Endothelial cell (in vitro differentiated cells): ENCODE measurements at regions not wholly inside any gene's neighbourhood (a gene's known extent, or its start where the extent isn't known, plus 50 kb on each side); places are given as distances from the start of the nearest gene placed in this dataset.

Experiments
- DNase-seq: peaks from one replicate; pipeline ENCODE4 v3.0.0; 2021; ENCODE audit warnings: low spot score
- H3K27ac Mint-ChIP-seq: one replicate; pipeline ENCODE4 v1.8.0; 2021; ENCODE audit warnings: mixed read lengths, inconsistent platforms; ENCODE audit not compliant: unreplicated experiment
- H3K27me3 Mint-ChIP-seq: one replicate; pipeline ENCODE4 v1.8.0; 2021; ENCODE audit warnings: mild to moderate bottlenecking, moderate library complexity, mixed read lengths, inconsistent platforms; ENCODE audit not compliant: unreplicated experiment
- H3K36me3 Mint-ChIP-seq: one replicate; pipeline ENCODE4 v1.8.0; 2021; ENCODE audit warnings: mild to moderate bottlenecking, low read depth, mixed read lengths, inconsistent platforms; ENCODE audit not compliant: unreplicated experiment
- H3K4me1 Mint-ChIP-seq: one replicate; pipeline ENCODE4 v1.8.0; 2021; ENCODE audit warnings: mild to moderate bottlenecking, mixed read lengths, inconsistent platforms; ENCODE audit not compliant: unreplicated experiment
- H3K4me3 Mint-ChIP-seq: one replicate; pipeline ENCODE4 v1.8.0; 2021; ENCODE audit warnings: mild to moderate bottlenecking, mixed read lengths, inconsistent platforms; ENCODE audit not compliant: unreplicated experiment
- H3K9me3 Mint-ChIP-seq: one replicate; pipeline ENCODE4 v1.8.0; 2021; ENCODE audit warnings: mixed read lengths, inconsistent platforms; ENCODE audit not compliant: unreplicated experiment
- CTCF ChIP-seq: fragments of 200-600 bp; sonication (generic); IDR thresholded peaks from one replicate; pipeline ENCODE4 v1.5.0; 2021; ENCODE audit warnings: antibody characterized with exemption; ENCODE audit not compliant: unreplicated experiment

GRCh38 chrX:69293776-69294601 lies 128.7 kb upstream of the PJA1 start:
- H3K27ac Mint-ChIP-seq, result no peak overlapping the region
- H3K9me3 Mint-ChIP-seq, result no peaks in the 10 kb centered on the region
- no peak for DNase-seq
- H3K27me3 Mint-ChIP-seq, result no peaks in the 10 kb centered on the region
- H3K4me3 Mint-ChIP-seq, result no peak overlapping the region
- H3K4me1 Mint-ChIP-seq, result no peaks in the 10 kb centered on the region
- no peaks in the 10 kb centered on the region for H3K36me3 Mint-ChIP-seq
- TF ChIP-seq CTCF, result no peak

- no peak overlapping the region for H3K27ac Mint-ChIP-seq
- no peaks in the 10 kb centered on the region for H3K36me3 Mint-ChIP-seq
- no peak for TF ChIP-seq CTCF
- no peaks in the 10 kb centered on the region for H3K27me3 Mint-ChIP-seq
- no peaks in the 10 kb centered on the region for H3K4me1 Mint-ChIP-seq
- H3K9me3 Mint-ChIP-seq, result no peaks in the 10 kb centered on the region
- H3K4me3 Mint-ChIP-seq, result no peak overlapping the region
- DNase-seq, result no peak
Observed at GRCh38 chrX:69291116-69291515, 125.9 kb upstream of the PJA1 start.

GRCh38 chrX:69290292-69290691 lies 125.0 kb upstream of the PJA1 start:
- Mint-ChIP-seq H3K9me3 (no peaks in the 10 kb centered on the region), H3K27ac (no peak overlapping the region), H3K4me3 (no peak overlapping the region), H3K4me1 (no peaks in the 10 kb centered on the region), H3K27me3 (no peaks in the 10 kb centered on the region), H3K36me3 (no peaks in the 10 kb centered on the region)
- no peak for TF ChIP-seq CTCF
- no peak for DNase-seq

- no peaks in the 10 kb centered on the region for H3K9me3 Mint-ChIP-seq
Observed at GRCh38 chrX:69289793-69290123, 124.5 kb upstream of the PJA1 start.

More at GRCh38 chrX:69289793-69290123, 124.5 kb upstream of the PJA1 start:
- TF ChIP-seq CTCF, result no peak
- Mint-ChIP-seq H3K27ac (no peak overlapping the region), H3K4me1 (no peaks in the 10 kb centered on the region), H3K27me3 (no peaks in the 10 kb centered on the region), H3K36me3 (no peaks in the 10 kb centered on the region), H3K4me3 (no peak overlapping the region)
- DNase-seq, result no peak
